Anterior cingulate cortex (tissue), 58 donors: ENCODE measurements at regions not wholly inside any gene's neighbourhood (a gene's known extent, or its start where the extent isn't known, plus 50 kb on each side); places are given as distances from the start of the nearest gene placed in this dataset.
A peak's percentile ranks its signal among the peaks of the same experiment; 100 is the strongest.

Experiments used
- DNase-seq, 58 donors: peaks; one replicate each; lab custom pipeline; 2025; lab: John Stamatoyannopoulos, UW

GRCh38 chr6:167049275-167049674, 50.1 kb downstream of the CEP43 start:
- peak in 1 of 58 donors; percentile 19 for DNase-seq

- no peak for DNase-seq
These were observed 51.7 kb downstream of the CEP43 start for GRCh38 chr6:167050903-167051302.

GRCh38 chr6:167053895-167054530, 54.8 kb downstream of the CEP43 start:
- no peak for DNase-seq

GRCh38 chr6:167054987-167055386, 55.8 kb downstream of the CEP43 start:
- DNase-seq = no peak

DNA sequence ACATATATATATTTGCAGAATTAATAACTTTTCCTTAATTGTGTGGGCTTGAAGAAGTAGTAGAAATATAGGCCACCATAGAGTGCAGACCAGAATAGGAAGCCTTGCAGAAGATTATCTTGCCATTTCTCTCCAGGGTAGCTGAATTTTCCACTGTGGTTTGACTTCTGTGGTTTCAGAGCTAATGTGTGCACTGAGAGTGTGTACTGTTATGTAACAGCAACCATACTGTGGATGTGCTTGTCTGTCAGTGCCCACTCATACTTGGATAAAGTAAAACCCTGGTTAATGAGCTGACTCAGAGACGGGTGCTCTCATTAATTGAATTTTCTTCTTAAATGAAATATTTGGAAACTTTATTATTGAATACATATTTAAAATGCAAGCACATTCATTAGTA, 57.2 kb downstream of the CEP43 start:
- peak in 1 of 58 donors; percentile 6 for DNase-seq

DNA sequence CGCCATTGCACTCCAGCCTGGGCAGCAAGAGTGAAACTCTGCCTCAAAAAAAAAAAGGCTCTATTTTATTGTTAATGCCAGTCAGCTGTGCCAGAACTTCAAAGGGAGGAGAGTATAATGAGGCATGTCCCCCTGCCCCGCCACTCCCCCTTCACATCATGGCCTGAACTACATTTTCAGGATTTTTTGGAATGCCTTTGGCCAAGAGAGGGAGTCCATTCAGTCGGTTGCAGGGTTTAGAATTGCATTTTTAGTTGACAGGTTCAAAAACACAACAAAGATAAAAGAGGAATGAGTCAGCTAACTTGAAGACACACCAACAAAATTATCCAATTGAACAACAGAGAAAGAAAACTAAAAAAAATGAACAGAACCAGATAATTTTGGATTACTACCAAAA, 59.1 kb downstream of the CEP43 start:
- DNase-seq = no peak
